CD4-positive, CD25-positive, alpha-beta regulatory T cell (primary cell): ENCODE measurements at regions not wholly inside any gene's neighbourhood (a gene's known extent, or its start where the extent isn't known, plus 50 kb on each side); places are given as distances from the start of the nearest gene placed in this dataset.

Source experiments
- ATAC-seq, 2 donors: fragments of 150-1000 bp; cut with Tn5 transposase; one replicate each; pipeline ENCODE4 v1.10.0; 2021; ENCODE audit warnings: low read depth in 2 of 2, moderate number of reproducible peaks in 2 of 2, moderate library complexity in 1 of 2
- DNase-seq, 3 donors: peaks; one replicate each; pipeline versions ENCODE4 v3.0.0 to v3.0.0-alpha.2; 2012 to 2022; ENCODE audit warnings: mixed read lengths in 1 of 3
- H3K27ac ChIP-seq: one replicate; pipeline ENCODE4 v1.7.0; 2013; ENCODE audit warnings: mild to moderate bottlenecking, low read length; ENCODE audit not compliant: insufficient read depth, poor library complexity, severe bottlenecking
- H3K27me3 ChIP-seq: one replicate; pipeline ENCODE4 v1.7.0; 2013; ENCODE audit warnings: low read length; ENCODE audit not compliant: control insufficient read depth, insufficient read depth
- H3K36me3 ChIP-seq: one replicate; pipeline ENCODE4 v1.7.0; 2013; ENCODE audit warnings: mild to moderate bottlenecking, low read length, moderate library complexity; ENCODE audit not compliant: control insufficient read depth, insufficient read depth
- H3K4me1 ChIP-seq: 2 replicates; pipeline ENCODE4 v1.7.0; 2013; ENCODE audit warnings: mild to moderate bottlenecking, low read length; ENCODE audit not compliant: insufficient read depth, control insufficient read depth, poor library complexity, severe bottlenecking
- H3K4me3 ChIP-seq: one replicate; pipeline ENCODE4 v1.7.0; 2013; ENCODE audit warnings: low read depth, mild to moderate bottlenecking, low read length, moderate library complexity
- H3K9me3 ChIP-seq, 2 experiments: 1 replicate in 1 of 2; 2 replicates in 1 of 2; pipeline ENCODE4 v1.7.0; 2013; ENCODE audit warnings: low read length in 2 of 2, mild to moderate bottlenecking in 1 of 2, moderate library complexity in 1 of 2; ENCODE audit not compliant: control insufficient read depth in 2 of 2
- H3K27ac Mint-ChIP-seq, 3 donors: one replicate each; pipeline ENCODE4 v1.8.0; 2020 to 2022; ENCODE audit warnings: mild to moderate bottlenecking in 3 of 3, mixed read lengths in 3 of 3, moderate library complexity in 2 of 3
- H3K27me3 Mint-ChIP-seq: one replicate; pipeline ENCODE4 v1.8.0; 2022; ENCODE audit warnings: mild to moderate bottlenecking, mixed read lengths
- H3K36me3 Mint-ChIP-seq: one replicate; pipeline ENCODE4 v1.8.0; 2020; ENCODE audit warnings: mixed read lengths
- H3K4me1 Mint-ChIP-seq, 4 donors: one replicate each; pipeline ENCODE4 v1.8.0; 2020 to 2022; ENCODE audit warnings: mixed read lengths in 4 of 4, mild to moderate bottlenecking in 1 of 4
- H3K4me3 Mint-ChIP-seq, 4 donors: one replicate each; pipeline ENCODE4 v1.8.0; 2020 to 2022; ENCODE audit warnings: mild to moderate bottlenecking in 4 of 4, mixed read lengths in 4 of 4, moderate library complexity in 3 of 4
- H3K9me3 Mint-ChIP-seq, 7 donors: one replicate each; pipeline ENCODE4 v1.8.0; 2020 to 2022; ENCODE audit warnings: mixed read lengths in 7 of 7, mild to moderate bottlenecking in 3 of 7, moderate library complexity in 2 of 7

- no peaks in the 10 kb centered on the region for H3K36me3 ChIP-seq
- Mint-ChIP-seq H3K36me3 (no peaks in the 10 kb centered on the region), H3K27ac (no peak overlapping the region), H3K9me3 (peaks cover 0 to 15% (median 4%) of the 10 kb centered on the region in 7 donors), H3K4me1 (no peaks in the 10 kb centered on the region), H3K27me3 (no peaks in the 10 kb centered on the region), H3K4me3 (no peak overlapping the region)
- H3K9me3 ChIP-seq = no peaks in the 10 kb centered on the region
- no peak overlapping the region for H3K27ac ChIP-seq
- ATAC-seq = no peak
- H3K4me1 ChIP-seq = no peaks in the 10 kb centered on the region
- no peak for DNase-seq
- no peak overlapping the region for H3K4me3 ChIP-seq
- H3K27me3 ChIP-seq = no peaks in the 10 kb centered on the region
Measured at GRCh38 chr2:220185766-220186305, 558.4 kb downstream of the SLC4A3 start.

- Histone ChIP-seq H3K4me3 (no peak overlapping the region), H3K4me1 (no peaks in the 10 kb centered on the region), H3K9me3 (no peaks in the 10 kb centered on the region), H3K27ac (no peak overlapping the region), H3K36me3 (no peaks in the 10 kb centered on the region), H3K27me3 (no peaks in the 10 kb centered on the region)
- H3K9me3 Mint-ChIP-seq = peaks cover 0 to 18% (median 5%) of the 10 kb centered on the region in 7 donors
- H3K27me3 Mint-ChIP-seq = no peaks in the 10 kb centered on the region
- no peak overlapping the region for H3K27ac Mint-ChIP-seq
- ATAC-seq (no peak), DNase-seq (no peak)
- no peak overlapping the region for H3K4me3 Mint-ChIP-seq
- H3K36me3 Mint-ChIP-seq = no peaks in the 10 kb centered on the region
- H3K4me1 Mint-ChIP-seq = no peaks in the 10 kb centered on the region
Measured at GRCh38 chr2:220188031-220188430, 560.6 kb downstream of the SLC4A3 start.

- no peaks in the 10 kb centered on the region for H3K4me1 Mint-ChIP-seq
- no peaks in the 10 kb centered on the region for H3K27me3 Mint-ChIP-seq
- H3K9me3 ChIP-seq = no peaks in the 10 kb centered on the region
- H3K36me3 Mint-ChIP-seq = no peaks in the 10 kb centered on the region
- no peak overlapping the region for H3K27ac ChIP-seq
- no peaks in the 10 kb centered on the region for H3K4me1 ChIP-seq
- ATAC-seq (no peak), DNase-seq (no peak)
- no peak overlapping the region for H3K4me3 ChIP-seq
- no peak overlapping the region for H3K27ac Mint-ChIP-seq
- H3K9me3 Mint-ChIP-seq = peaks cover 0 to 18% (median 5%) of the 10 kb centered on the region in 7 donors
- no peaks in the 10 kb centered on the region for H3K36me3 ChIP-seq
- no peak overlapping the region for H3K4me3 Mint-ChIP-seq
- no peaks in the 10 kb centered on the region for H3K27me3 ChIP-seq
Measured at GRCh38 chr2:220191031-220191430, 563.6 kb downstream of the SLC4A3 start.

GRCh38 chr2:220191737-220192136, 564.3 kb downstream of the SLC4A3 start:
- no peaks in the 10 kb centered on the region for H3K36me3 ChIP-seq
- H3K27me3 ChIP-seq = no peaks in the 10 kb centered on the region
- Mint-ChIP-seq H3K4me3 (no peak overlapping the region), H3K27ac (no peak overlapping the region), H3K4me1 (no peaks in the 10 kb centered on the region), H3K9me3 (peaks cover 0 to 18% (median 5%) of the 10 kb centered on the region in 7 donors), H3K27me3 (no peaks in the 10 kb centered on the region), H3K36me3 (no peaks in the 10 kb centered on the region)
- H3K4me3 ChIP-seq = no peak overlapping the region
- no peak overlapping the region for H3K27ac ChIP-seq
- H3K9me3 ChIP-seq = no peaks in the 10 kb centered on the region
- DNase-seq (no peak), ATAC-seq (no peak)
- H3K4me1 ChIP-seq = no peaks in the 10 kb centered on the region

GRCh38 chr2:220192994-220193753, 565.7 kb downstream of the SLC4A3 start:
- Histone ChIP-seq H3K27ac (no peak overlapping the region), H3K4me1 (no peaks in the 10 kb centered on the region), H3K27me3 (no peaks in the 10 kb centered on the region), H3K4me3 (no peak overlapping the region), H3K9me3 (no peaks in the 10 kb centered on the region), H3K36me3 (no peaks in the 10 kb centered on the region)
- Mint-ChIP-seq H3K36me3 (no peaks in the 10 kb centered on the region), H3K27ac (no peak overlapping the region), H3K27me3 (no peaks in the 10 kb centered on the region), H3K9me3 (peaks cover 0 to 15% (median 7%) of the 10 kb centered on the region in 7 donors), H3K4me1 (no peaks in the 10 kb centered on the region), H3K4me3 (no peak overlapping the region)
- DNase-seq = no peak
- no peak for ATAC-seq

GRCh38 chr2:220194630-220195584, 567.5 kb downstream of the SLC4A3 start:
- no peak overlapping the region for H3K27ac Mint-ChIP-seq
- no peak for DNase-seq
- H3K27me3 Mint-ChIP-seq = no peaks in the 10 kb centered on the region
- Histone ChIP-seq H3K27me3 (no peaks in the 10 kb centered on the region), H3K27ac (no peak overlapping the region), H3K36me3 (no peaks in the 10 kb centered on the region), H3K9me3 (no peaks in the 10 kb centered on the region), H3K4me1 (no peaks in the 10 kb centered on the region), H3K4me3 (no peak overlapping the region)
- no peak overlapping the region for H3K4me3 Mint-ChIP-seq
- H3K9me3 Mint-ChIP-seq = peaks cover 0 to 10% (median 7%) of the 10 kb centered on the region in 7 donors
- no peaks in the 10 kb centered on the region for H3K4me1 Mint-ChIP-seq
- no peak for ATAC-seq
- no peaks in the 10 kb centered on the region for H3K36me3 Mint-ChIP-seq

GRCh38 chr2:220198896-220199295, 571.5 kb downstream of the SLC4A3 start:
- Histone ChIP-seq H3K4me1 (no peaks in the 10 kb centered on the region), H3K27me3 (no peaks in the 10 kb centered on the region), H3K27ac (no peak overlapping the region), H3K4me3 (no peak overlapping the region), H3K36me3 (no peaks in the 10 kb centered on the region), H3K9me3 (no peaks in the 10 kb centered on the region)
- no peaks in the 10 kb centered on the region for H3K27me3 Mint-ChIP-seq
- peaks cover 0 to 6% (median 4%) of the 10 kb centered on the region in 7 donors for H3K9me3 Mint-ChIP-seq
- no peaks in the 10 kb centered on the region for H3K4me1 Mint-ChIP-seq
- H3K4me3 Mint-ChIP-seq = no peak overlapping the region
- H3K36me3 Mint-ChIP-seq = no peaks in the 10 kb centered on the region
- H3K27ac Mint-ChIP-seq = no peak overlapping the region
- no peak for DNase-seq
- ATAC-seq = no peak
